H1 (cell line): ENCODE measurements at regions not wholly inside any gene's neighbourhood (a gene's known extent, or its start where the extent isn't known, plus 50 kb on each side); places are given as distances from the start of the nearest gene placed in this dataset.

ENCODE experiments used
- CHD7 ChIP-seq: fragments of 300-600 bp; sonication (generic); IDR thresholded peaks from 2 replicates; pipeline ENCODE4 v1.7.1; 2012; ENCODE audit warnings: low read length, moderate library complexity, mild to moderate bottlenecking, inconsistent platforms; ENCODE audit not compliant: insufficient replicate concordance
- EZH2 ChIP-seq: fragments of 200-600 bp; sonication (generic); IDR thresholded peaks from 2 replicates; pipeline ENCODE4 v1.7.1; 2012; ENCODE audit warnings: low read depth, mild to moderate bottlenecking, moderate library complexity, low read length, inconsistent platforms; ENCODE audit not compliant: severe bottlenecking
- NANOG ChIP-seq: IDR thresholded peaks from 2 replicates; pipeline ENCODE4 v1.6.1; 2011; ENCODE audit warnings: low read length, low read depth, mild to moderate bottlenecking, inconsistent platforms; ENCODE audit not compliant: insufficient read depth, poor library complexity, severe bottlenecking
- NRF1 ChIP-seq: IDR thresholded peaks from 2 replicates; pipeline ENCODE4 v1.6.1; 2011; ENCODE audit warnings: mild to moderate bottlenecking, low read depth, low read length, improper control_type of control experiment
- SP4 ChIP-seq: IDR thresholded peaks from 2 replicates; pipeline ENCODE4 v1.6.1; 2012; ENCODE audit warnings: low read length, inconsistent platforms
- TEAD4 ChIP-seq: IDR thresholded peaks from 2 replicates; pipeline ENCODE4 v1.6.1; 2012; ENCODE audit warnings: low read depth, low read length, inconsistent platforms, mixed read lengths
- TF ChIP-seq, protein P1 (sequence below), 3 experiments: IDR thresholded peaks; 1 replicate in 2 of 3; 2 replicates in 1 of 3; pipeline versions ENCODE4 v1.5.1 to v1.6.1; 2011; ENCODE audit warnings: low read length in 3 of 3, mild to moderate bottlenecking in 3 of 3, inconsistent platforms in 2 of 3, low read depth in 1 of 3, moderate library complexity in 1 of 3; ENCODE audit not compliant: insufficient read depth in 1 of 3; ENCODE audit errors: control extremely low read depth in 1 of 3
- TF ChIP-seq, protein P2 (sequence below): IDR thresholded peaks from 2 replicates; pipeline ENCODE4 v1.6.1; 2012; ENCODE audit warnings: inconsistent platforms

DNA sequence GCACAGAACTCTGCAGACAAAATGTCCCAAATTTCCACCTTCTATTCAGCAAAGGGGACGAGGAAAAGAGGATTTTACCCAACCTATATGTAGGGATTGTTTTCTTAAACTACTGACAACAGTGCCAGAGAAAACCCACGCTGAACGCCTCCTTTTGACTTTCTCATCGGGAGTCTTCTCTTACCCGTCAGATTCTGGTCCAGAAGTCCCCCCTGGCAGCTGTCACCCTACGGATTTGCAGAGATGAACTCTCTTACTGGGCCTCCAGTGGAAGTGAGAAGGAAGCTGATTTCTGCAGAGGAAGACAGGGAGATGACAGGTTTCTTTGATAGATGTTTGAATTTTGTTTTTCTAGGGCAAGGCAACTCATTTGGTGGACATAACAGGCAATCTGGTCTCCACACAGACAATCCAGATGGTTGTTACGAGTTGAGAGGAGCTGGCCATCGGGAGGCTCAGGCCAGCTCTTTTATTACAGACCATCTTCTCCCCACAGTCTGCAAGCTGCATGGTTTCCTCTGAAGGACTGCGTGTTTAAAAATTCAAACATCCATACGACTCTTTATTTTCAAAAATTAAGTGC is 804.3 kb downstream of the RNF144A start (continued):
- TF ChIP-seq CHD7, result no peak
- TF ChIP-seq, protein P1, sequence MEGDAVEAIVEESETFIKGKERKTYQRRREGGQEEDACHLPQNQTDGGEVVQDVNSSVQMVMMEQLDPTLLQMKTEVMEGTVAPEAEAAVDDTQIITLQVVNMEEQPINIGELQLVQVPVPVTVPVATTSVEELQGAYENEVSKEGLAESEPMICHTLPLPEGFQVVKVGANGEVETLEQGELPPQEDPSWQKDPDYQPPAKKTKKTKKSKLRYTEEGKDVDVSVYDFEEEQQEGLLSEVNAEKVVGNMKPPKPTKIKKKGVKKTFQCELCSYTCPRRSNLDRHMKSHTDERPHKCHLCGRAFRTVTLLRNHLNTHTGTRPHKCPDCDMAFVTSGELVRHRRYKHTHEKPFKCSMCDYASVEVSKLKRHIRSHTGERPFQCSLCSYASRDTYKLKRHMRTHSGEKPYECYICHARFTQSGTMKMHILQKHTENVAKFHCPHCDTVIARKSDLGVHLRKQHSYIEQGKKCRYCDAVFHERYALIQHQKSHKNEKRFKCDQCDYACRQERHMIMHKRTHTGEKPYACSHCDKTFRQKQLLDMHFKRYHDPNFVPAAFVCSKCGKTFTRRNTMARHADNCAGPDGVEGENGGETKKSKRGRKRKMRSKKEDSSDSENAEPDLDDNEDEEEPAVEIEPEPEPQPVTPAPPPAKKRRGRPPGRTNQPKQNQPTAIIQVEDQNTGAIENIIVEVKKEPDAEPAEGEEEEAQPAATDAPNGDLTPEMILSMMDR (IDR thresholded peaks at IDR 0.05; ENCODE audit: control extremely low read depth in 1 of 3, insufficient read depth in 1 of 3, low read depth in 1 of 3, low read length in 3 of 3), result no peak
- no peak for TF ChIP-seq EZH2
- no peak for TF ChIP-seq NRF1
- no peak for TF ChIP-seq NANOG
- TF ChIP-seq TEAD4, result no peak
- no peak for TF ChIP-seq SP4
- TF ChIP-seq, protein P2, sequence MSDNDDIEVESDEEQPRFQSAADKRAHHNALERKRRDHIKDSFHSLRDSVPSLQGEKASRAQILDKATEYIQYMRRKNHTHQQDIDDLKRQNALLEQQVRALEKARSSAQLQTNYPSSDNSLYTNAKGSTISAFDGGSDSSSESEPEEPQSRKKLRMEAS, result no peak
